Fibroblast of lung (primary cell): ENCODE measurements at regions not wholly inside any gene's neighbourhood (a gene's known extent, or its start where the extent isn't known, plus 50 kb on each side); places are given as distances from the start of the nearest gene placed in this dataset.

ENCODE experiments used
- DNase-seq, 2 donors: peaks; one replicate each; pipeline versions ENCODE4 v3.0.0 to v3.0.0-alpha.2; 2010; ENCODE audit warnings: low read depth in 2 of 2
- H2AFZ ChIP-seq: 2 replicates; pipeline ENCODE4 v1.5.1; 2012; ENCODE audit warnings: low read length, control low read depth, inconsistent platforms
- H3K27ac ChIP-seq: 2 replicates; pipeline ENCODE4 v1.5.1; 2011; ENCODE audit warnings: low read length, control low read depth; ENCODE audit not compliant: insufficient read depth
- H3K27me3 ChIP-seq: 2 replicates; pipeline ENCODE4 v1.5.1; 2011; ENCODE audit warnings: mild to moderate bottlenecking, low read length; ENCODE audit not compliant: control insufficient read depth, insufficient read depth
- H3K36me3 ChIP-seq: 2 replicates; pipeline ENCODE4 v1.5.1; 2011; ENCODE audit warnings: low read length; ENCODE audit not compliant: control insufficient read depth, insufficient read depth
- H3K4me1 ChIP-seq: 2 replicates; pipeline ENCODE4 v1.5.1; 2011; ENCODE audit warnings: low read length; ENCODE audit not compliant: control insufficient read depth, insufficient read depth; ENCODE audit errors: extremely low read depth
- H3K4me2 ChIP-seq: 2 replicates; pipeline ENCODE4 v1.5.1; 2011; ENCODE audit warnings: low read length, control low read depth; ENCODE audit not compliant: insufficient read depth; ENCODE audit errors: extremely low read depth
- H3K4me3 ChIP-seq, 4 experiments: fragments of 200-600 bp in 1 of 4; sonication (generic) in 1 of 4; replicated peaks in 1 of 4; 2 replicates each; pipeline ENCODE4 v1.5.1; 2011 to 2016; ENCODE audit warnings: low read length in 4 of 4, low read depth in 3 of 4, mild to moderate bottlenecking in 3 of 4, control low read depth in 2 of 4, inconsistent platforms in 1 of 4, mixed read lengths in 1 of 4; ENCODE audit not compliant: insufficient read depth in 1 of 4; ENCODE audit errors: control extremely low read depth in 1 of 4
- H3K79me2 ChIP-seq: 2 replicates; pipeline ENCODE4 v1.5.1; 2012; ENCODE audit warnings: mild to moderate bottlenecking, low read length, inconsistent platforms; ENCODE audit not compliant: control insufficient read depth, insufficient read depth
- H3K9ac ChIP-seq: 2 replicates; pipeline ENCODE4 v1.5.1; 2011; ENCODE audit warnings: mild to moderate bottlenecking, low read length, control low read depth; ENCODE audit not compliant: insufficient read depth
- H3K9me3 ChIP-seq: 2 replicates; pipeline ENCODE4 v1.5.1; 2012; ENCODE audit warnings: low read depth, low read length; ENCODE audit not compliant: control insufficient read depth, insufficient read depth
- H4K20me1 ChIP-seq: 2 replicates; pipeline ENCODE4 v1.5.1; 2011; ENCODE audit warnings: low read length; ENCODE audit not compliant: control insufficient read depth, insufficient read depth; ENCODE audit errors: extremely low read depth
- CTCF ChIP-seq, 2 donors: IDR thresholded peaks in 1 of 2; conservative IDR thresholded peaks in 1 of 2; 1 replicate in 1 of 2; 2 replicates in 1 of 2; pipeline ENCODE4 v1.5.1; 2011 to 2012; ENCODE audit warnings: low read length in 2 of 2, control low read depth in 1 of 2, inconsistent platforms in 1 of 2, low read depth in 1 of 2, mild to moderate bottlenecking in 1 of 2
- EZH2 ChIP-seq: IDR thresholded peaks from 2 replicates; pipeline ENCODE4 v1.5.1; 2012; ENCODE audit warnings: low read length, control low read depth, mild to moderate bottlenecking; ENCODE audit errors: missing control alignments

- TF ChIP-seq CTCF (conservative IDR thresholded peaks at IDR 0.05 in 1 of 2, IDR thresholded peaks at IDR 0.05 in 1 of 2; ENCODE audit: low read depth in 1 of 2, low read length in 2 of 2) (no peak), EZH2 (no peak)
These were observed 88.2 kb upstream of the CAMK2D start for GRCh38 chr4:113849771-113850170.

GRCh38 chr4:113847710-113848109 is 86.2 kb upstream of the CAMK2D start:
- H3K27me3 ChIP-seq = no peaks in the 10 kb centered on the region
- H3K79me2 ChIP-seq = no peaks in the 10 kb centered on the region
- H3K27ac ChIP-seq = no peak overlapping the region
- no peak for TF ChIP-seq CTCF (conservative IDR thresholded peaks at IDR 0.05 in 1 of 2, IDR thresholded peaks at IDR 0.05 in 1 of 2; ENCODE audit: low read depth in 1 of 2, low read length in 2 of 2)
- no peak for TF ChIP-seq EZH2
- no peak overlapping the region for H3K4me2 ChIP-seq
- no peaks in the 10 kb centered on the region for H3K36me3 ChIP-seq
- no peaks in the 10 kb centered on the region for H4K20me1 ChIP-seq
- H3K9ac ChIP-seq = no peak overlapping the region
- H3K4me1 ChIP-seq = peaks cover 6% of the 10 kb centered on the region
- no peaks in the 10 kb centered on the region for H3K9me3 ChIP-seq
- H2AFZ ChIP-seq = no peak overlapping the region
- H3K4me3 ChIP-seq = no peak overlapping the region
- no peak for DNase-seq

More at GRCh38 chr4:113849771-113850170, 88.2 kb upstream of the CAMK2D start:
- Histone ChIP-seq H3K27me3 (no peaks in the 10 kb centered on the region), H3K79me2 (no peaks in the 10 kb centered on the region), H3K4me2 (no peak overlapping the region), H3K36me3 (no peaks in the 10 kb centered on the region), H3K9me3 (no peaks in the 10 kb centered on the region), H3K27ac (no peak overlapping the region), H3K4me3 (no peak overlapping the region), H3K4me1 (peaks cover 6% of the 10 kb centered on the region), H3K9ac (no peak overlapping the region), H4K20me1 (no peaks in the 10 kb centered on the region), H2AFZ (no peak overlapping the region)
- DNase-seq = peak; percentile 51 to 69

- H3K79me2 ChIP-seq = no peaks in the 10 kb centered on the region
- DNase-seq = no peak
- H3K9me3 ChIP-seq = no peaks in the 10 kb centered on the region
These were observed 84.9 kb upstream of the CAMK2D start for GRCh38 chr4:113846433-113846832.

More at GRCh38 chr4:113846433-113846832, 84.9 kb upstream of the CAMK2D start:
- Histone ChIP-seq H3K4me2 (no peak overlapping the region), H3K4me1 (peaks cover 6% of the 10 kb centered on the region), H2AFZ (no peak overlapping the region), H3K36me3 (no peaks in the 10 kb centered on the region), H4K20me1 (no peaks in the 10 kb centered on the region), H3K27ac (no peak overlapping the region), H3K9ac (no peak overlapping the region), H3K4me3 (no peak overlapping the region), H3K27me3 (no peaks in the 10 kb centered on the region)
- no peak for TF ChIP-seq EZH2
- no peak for TF ChIP-seq CTCF (conservative IDR thresholded peaks at IDR 0.05 in 1 of 2, IDR thresholded peaks at IDR 0.05 in 1 of 2; ENCODE audit: low read depth in 1 of 2, low read length in 2 of 2)
